ENCODE measurements at regions not wholly inside any gene's neighbourhood (a gene's known extent, or its start where the extent isn't known, plus 50 kb on each side); places are given as distances from the start of the nearest gene placed in this dataset.

- no peak for TF ChIP-seq YY1 (IDR thresholded peaks at IDR 0.05; ENCODE audit: insufficient read depth, insufficient read length)
- no peak for TF ChIP-seq ZNF274 (IDR thresholded peaks at IDR 0.05; ENCODE audit: low read depth, low read length)
- no peak for TF ChIP-seq SUZ12 (IDR thresholded peaks at IDR 0.05; ENCODE audit: extremely low read depth, insufficient read depth, insufficient read length)
Measured at GRCh38 chr4:31592293-31592692, 872.1 kb downstream of the PCDH7 start.

All from NT2/D1 (cell line).